ENCODE measurements at regions not wholly inside any gene's neighbourhood (a gene's known extent, or its start where the extent isn't known, plus 50 kb on each side); places are given as distances from the start of the nearest gene placed in this dataset.

DNA sequence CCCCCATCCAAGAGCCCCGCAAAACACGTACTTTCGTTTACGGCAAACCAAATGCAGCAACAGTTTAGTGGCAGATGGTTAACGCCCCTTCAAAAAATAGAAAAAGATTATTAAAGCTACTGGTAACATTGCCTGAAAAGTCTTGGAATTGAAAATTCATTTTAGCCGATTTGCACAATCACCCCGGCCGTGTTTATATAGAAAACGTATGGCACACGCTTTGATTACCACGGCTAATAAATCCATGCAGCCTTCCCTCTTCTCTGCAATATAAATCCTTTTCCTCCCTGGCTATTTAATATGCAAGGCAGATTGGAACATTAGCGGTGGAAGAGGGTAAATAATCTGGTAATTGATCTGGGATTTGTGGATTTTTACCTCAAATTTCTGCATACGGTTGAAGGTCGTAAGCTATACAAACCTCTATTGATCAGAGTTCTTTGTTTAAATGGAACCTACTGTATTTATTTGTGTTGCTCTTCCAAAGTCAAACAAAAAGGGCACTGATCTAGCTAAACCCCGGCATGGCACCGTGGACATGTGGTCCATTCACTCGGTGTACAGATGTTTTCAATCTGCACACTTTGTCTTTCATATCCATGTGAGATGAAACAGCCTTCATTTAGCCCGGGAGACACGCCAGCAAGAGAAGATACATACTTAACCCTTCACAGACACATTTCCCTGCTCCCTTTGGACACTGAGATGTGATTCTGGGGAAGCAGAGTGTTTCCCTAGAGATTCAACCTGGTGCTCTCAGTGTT, 238.1 kb upstream of the MAF start:
- no peak for ATAC-seq (ENCODE audit: poor library complexity)

DNA sequence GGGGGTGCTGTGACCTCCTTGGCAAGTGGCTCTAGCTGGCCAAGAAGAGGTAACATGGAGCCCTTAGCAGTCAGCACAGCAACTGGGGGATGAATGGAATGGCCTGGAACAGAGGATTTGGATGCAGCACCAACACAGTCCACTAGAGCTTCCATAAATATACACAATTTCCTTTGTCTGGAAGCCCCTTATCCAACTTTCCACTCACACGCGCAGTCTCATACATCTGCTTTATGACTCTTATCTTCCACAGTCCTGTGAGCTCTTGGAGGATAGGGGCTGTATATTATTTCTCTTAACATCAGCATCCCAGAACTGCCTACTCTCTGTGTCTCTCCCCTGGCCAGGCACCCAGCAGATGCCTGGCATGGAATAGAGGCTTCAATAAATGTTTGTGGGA, 235.6 kb upstream of the MAF start:
- no peaks in the 10 kb centered on the region for H3K9me3 ChIP-seq (ENCODE audit: control insufficient read depth in 1 of 2, insufficient read depth in 1 of 2, low read length in 2 of 2)
- DNase-seq (no peak), ATAC-seq (ENCODE audit: poor library complexity) (no peak)
- H3K36me3 ChIP-seq (ENCODE audit: insufficient read depth, low read length), result no peaks in the 10 kb centered on the region
- Mint-ChIP-seq H3K27ac (no peak overlapping the region), H3K4me1 (ENCODE audit: low read depth) (no peaks in the 10 kb centered on the region), H3K9me3 (no peaks in the 10 kb centered on the region), H3K4me3 (no peak overlapping the region), H3K36me3 (ENCODE audit: low read depth) (no peaks in the 10 kb centered on the region), H3K27me3 (peaks cover 4% of the 10 kb centered on the region)
- H3K4me3 ChIP-seq (ENCODE audit: low read length), result no peak overlapping the region
- intact Hi-C loops (cut with DNase I, micrococcal nuclease), result no loop called here
- CTCF ChIA-PET, result no interaction called here
- TF ChIP-seq, protein P1, sequence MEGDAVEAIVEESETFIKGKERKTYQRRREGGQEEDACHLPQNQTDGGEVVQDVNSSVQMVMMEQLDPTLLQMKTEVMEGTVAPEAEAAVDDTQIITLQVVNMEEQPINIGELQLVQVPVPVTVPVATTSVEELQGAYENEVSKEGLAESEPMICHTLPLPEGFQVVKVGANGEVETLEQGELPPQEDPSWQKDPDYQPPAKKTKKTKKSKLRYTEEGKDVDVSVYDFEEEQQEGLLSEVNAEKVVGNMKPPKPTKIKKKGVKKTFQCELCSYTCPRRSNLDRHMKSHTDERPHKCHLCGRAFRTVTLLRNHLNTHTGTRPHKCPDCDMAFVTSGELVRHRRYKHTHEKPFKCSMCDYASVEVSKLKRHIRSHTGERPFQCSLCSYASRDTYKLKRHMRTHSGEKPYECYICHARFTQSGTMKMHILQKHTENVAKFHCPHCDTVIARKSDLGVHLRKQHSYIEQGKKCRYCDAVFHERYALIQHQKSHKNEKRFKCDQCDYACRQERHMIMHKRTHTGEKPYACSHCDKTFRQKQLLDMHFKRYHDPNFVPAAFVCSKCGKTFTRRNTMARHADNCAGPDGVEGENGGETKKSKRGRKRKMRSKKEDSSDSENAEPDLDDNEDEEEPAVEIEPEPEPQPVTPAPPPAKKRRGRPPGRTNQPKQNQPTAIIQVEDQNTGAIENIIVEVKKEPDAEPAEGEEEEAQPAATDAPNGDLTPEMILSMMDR (IDR thresholded peaks at IDR 0.05), result no peak
- no peak overlapping the region for H3K27ac ChIP-seq (ENCODE audit: low read depth in 1 of 2, low read length in 2 of 2)
- no peaks in the 10 kb centered on the region for H3K27me3 ChIP-seq (ENCODE audit: control insufficient read depth in 1 of 2, insufficient read depth in 2 of 2, low read length in 2 of 2)
- POLR2A ChIA-PET, result no interaction called here
- no peaks in the 10 kb centered on the region for H3K4me1 ChIP-seq (ENCODE audit: insufficient read depth, low read length)

More for the DNA sequence above, 238.1 kb upstream of the MAF start:
- Mint-ChIP-seq H3K9me3 (no peaks in the 10 kb centered on the region), H3K27ac (no peak overlapping the region), H3K4me3 (no peak overlapping the region), H3K36me3 (ENCODE audit: low read depth) (no peaks in the 10 kb centered on the region), H3K27me3 (peaks cover 4% of the 10 kb centered on the region), H3K4me1 (ENCODE audit: low read depth) (no peaks in the 10 kb centered on the region)
- TF ChIP-seq, protein P1 (IDR thresholded peaks at IDR 0.05), result no peak
- H3K9me3 ChIP-seq (ENCODE audit: control insufficient read depth in 1 of 2, insufficient read depth in 1 of 2, low read length in 2 of 2), result no peaks in the 10 kb centered on the region
- H3K4me1 ChIP-seq (ENCODE audit: insufficient read depth, low read length), result no peaks in the 10 kb centered on the region
- H3K36me3 ChIP-seq (ENCODE audit: insufficient read depth, low read length), result no peaks in the 10 kb centered on the region
- H3K27ac ChIP-seq (ENCODE audit: low read depth in 1 of 2, low read length in 2 of 2), result no peak overlapping the region
- no peak overlapping the region for H3K4me3 ChIP-seq (ENCODE audit: low read length)
- POLR2A ChIA-PET, result no interaction called here
- CTCF ChIA-PET, result no interaction called here
- no peaks in the 10 kb centered on the region for H3K27me3 ChIP-seq (ENCODE audit: control insufficient read depth in 1 of 2, insufficient read depth in 2 of 2, low read length in 2 of 2)
- intact Hi-C loops (cut with DNase I, micrococcal nuclease), result no loop called here
- no peak for DNase-seq

GRCh38 chr16:79835194-79835593, 234.7 kb upstream of the MAF start:
- no peaks in the 10 kb centered on the region for H3K4me1 ChIP-seq (ENCODE audit: insufficient read depth, low read length)
- H3K36me3 ChIP-seq (ENCODE audit: insufficient read depth, low read length), result no peaks in the 10 kb centered on the region
- DNase-seq (no peak), ATAC-seq (ENCODE audit: poor library complexity) (no peak)
- Mint-ChIP-seq H3K4me3 (no peak overlapping the region), H3K27ac (no peak overlapping the region), H3K27me3 (peaks cover 4% of the 10 kb centered on the region), H3K36me3 (ENCODE audit: low read depth) (no peaks in the 10 kb centered on the region), H3K9me3 (no peaks in the 10 kb centered on the region), H3K4me1 (ENCODE audit: low read depth) (no peaks in the 10 kb centered on the region)
- ChIA-PET CTCF (no interaction called here), POLR2A (interaction anchor here (0.5 kb wide), 1 partner anchor 9 kb away, joined by 3 read pairs; no protein-coding TSS in a partner anchor)
- intact Hi-C loops (cut with DNase I, micrococcal nuclease), result no loop called here
- TF ChIP-seq, protein P1 (IDR thresholded peaks at IDR 0.05), result no peak
- no peaks in the 10 kb centered on the region for H3K27me3 ChIP-seq (ENCODE audit: control insufficient read depth in 1 of 2, insufficient read depth in 2 of 2, low read length in 2 of 2)
- no peaks in the 10 kb centered on the region for H3K9me3 ChIP-seq (ENCODE audit: control insufficient read depth in 1 of 2, insufficient read depth in 1 of 2, low read length in 2 of 2)
- H3K4me3 ChIP-seq (ENCODE audit: low read length), result no peak overlapping the region
- no peak overlapping the region for H3K27ac ChIP-seq (ENCODE audit: low read depth in 1 of 2, low read length in 2 of 2)

Measured in CD4-positive, alpha-beta T cell (primary cell).